ENCODE measurements at regions not wholly inside any gene's neighbourhood (a gene's known extent, or its start where the extent isn't known, plus 50 kb on each side); places are given as distances from the start of the nearest gene placed in this dataset.

GRCh38 chr16:87219287-87219909 lies 97.8 kb downstream of the C16orf95 start:
- DNase-seq: no peak

DNA sequence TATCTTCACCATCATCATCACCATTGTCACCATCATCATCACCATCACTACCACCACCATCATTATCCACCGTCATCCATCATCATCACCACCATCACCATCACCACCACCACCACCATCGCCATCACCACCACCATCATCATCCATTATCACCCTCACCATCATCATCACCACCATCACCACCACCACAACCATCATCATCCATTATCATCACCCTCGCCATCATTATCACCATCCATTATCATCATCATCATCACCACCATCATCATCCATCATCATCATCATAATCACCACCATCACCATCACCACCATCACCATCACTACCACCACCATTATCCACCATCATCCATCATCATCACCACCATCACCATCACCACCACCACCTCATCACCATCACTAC lies 95.6 kb downstream of the C16orf95 start:
- no peak for DNase-seq

DNA sequence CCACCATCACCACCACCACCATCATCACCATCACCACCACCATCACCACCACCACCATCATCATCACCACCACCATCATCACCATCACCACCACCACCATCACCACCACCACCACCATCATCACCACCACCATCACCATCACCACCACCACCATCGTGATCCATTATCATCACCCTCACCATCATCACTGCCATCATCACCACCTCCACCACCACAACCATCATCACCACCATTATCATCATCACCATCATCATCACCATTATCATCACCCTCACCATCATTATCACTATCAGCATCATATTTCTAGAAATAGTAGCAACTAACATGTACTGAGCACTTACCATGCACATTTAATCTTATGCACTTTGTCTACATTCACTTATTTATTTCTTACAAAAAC lies 94.9 kb downstream of the C16orf95 start:
- no peak for DNase-seq

- no peak for DNase-seq
Observed at GRCh38 chr16:87223656-87224248, 93.4 kb downstream of the C16orf95 start.

GRCh38 chr16:87226926-87227295 lies 90.3 kb downstream of the C16orf95 start:
- no peak for DNase-seq

- DNase-seq: no peak
Observed at GRCh38 chr16:87227296-87227951, 89.8 kb downstream of the C16orf95 start.

DNA sequence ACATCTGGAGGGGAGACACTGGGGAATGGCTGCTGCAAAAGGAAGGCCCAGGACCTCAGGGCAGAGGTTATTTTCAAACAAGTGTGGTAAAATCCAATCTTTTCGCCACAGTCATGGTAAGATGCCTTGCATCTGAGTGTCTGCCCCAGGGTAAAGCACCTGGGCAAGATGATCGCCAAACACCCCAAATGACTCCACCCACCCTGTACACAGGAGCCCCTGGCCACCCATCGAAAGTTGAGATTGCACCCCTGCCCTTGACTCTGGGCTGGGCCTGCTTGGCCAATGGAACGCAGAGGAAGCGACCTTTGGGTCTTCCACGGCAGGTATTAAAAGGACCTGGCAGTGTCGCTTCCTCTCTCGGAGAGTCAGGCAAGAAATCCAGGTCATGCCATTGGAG lies 88.8 kb downstream of the C16orf95 start:
- no peak for DNase-seq

DNA sequence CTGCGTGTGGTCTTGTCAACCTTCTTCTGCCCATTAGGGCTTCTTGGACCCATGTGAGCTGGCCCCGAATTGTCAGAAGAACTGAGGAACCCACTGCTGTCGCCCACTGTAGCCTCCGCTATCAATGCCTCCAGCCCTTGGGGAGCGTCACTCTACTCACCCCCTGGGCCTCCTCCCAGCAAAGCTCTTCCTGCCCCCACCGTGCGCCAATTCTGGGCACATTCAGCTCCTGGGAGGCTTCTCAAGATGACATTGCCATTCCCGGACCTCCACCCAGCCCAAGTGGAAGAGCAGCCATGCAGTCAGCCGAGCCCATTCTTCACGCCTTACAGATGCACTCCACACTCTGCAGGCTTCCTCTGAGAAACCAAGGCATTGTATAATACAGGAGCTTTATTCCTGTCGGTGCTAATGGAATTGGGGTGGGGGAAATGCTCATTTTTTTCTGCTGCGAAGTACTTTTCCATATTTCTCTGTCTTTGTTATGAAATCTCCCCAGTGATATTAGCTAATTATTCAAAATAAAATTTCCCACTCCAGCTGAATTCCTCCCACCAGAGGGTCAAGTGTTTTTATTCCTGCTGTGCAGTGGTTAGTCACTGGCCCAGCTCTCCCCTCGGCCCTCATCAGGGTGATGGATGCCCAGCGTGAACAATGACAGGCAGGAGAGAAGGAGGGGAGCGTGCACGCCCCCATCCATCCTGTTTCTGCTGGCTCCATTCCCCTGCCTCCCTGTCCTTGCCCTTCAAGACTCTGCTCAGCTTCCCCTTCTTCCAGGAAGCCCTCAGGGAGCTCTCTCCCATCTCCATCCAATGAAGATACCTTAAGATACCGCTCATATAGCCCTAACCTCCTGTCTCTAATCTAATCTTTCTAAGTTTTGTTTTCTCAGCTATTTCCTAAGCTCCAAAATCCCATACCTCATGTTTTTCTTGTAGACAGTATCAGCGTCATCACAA lies 87.7 kb downstream of the C16orf95 start:
- no peak for DNase-seq

DNA sequence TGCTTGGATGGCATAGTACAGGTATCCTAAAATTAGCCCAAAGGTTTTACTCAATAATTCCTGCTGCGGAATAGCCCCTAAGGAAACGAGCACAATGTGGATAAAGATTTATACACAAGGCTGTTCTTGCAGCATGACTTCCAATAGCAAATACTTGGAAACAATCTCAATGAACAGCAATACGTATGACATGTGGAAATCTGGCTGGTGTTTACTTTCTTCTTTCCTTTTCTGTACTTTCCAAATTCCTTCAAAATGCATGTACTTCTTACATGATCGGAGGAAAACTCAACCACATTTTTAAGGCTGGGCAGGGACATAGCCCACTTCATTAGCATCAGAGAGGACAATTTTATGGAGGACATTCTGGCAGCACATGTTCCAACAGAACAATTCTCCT lies 86.6 kb downstream of the C16orf95 start:
- DNase-seq: no peak

DNA sequence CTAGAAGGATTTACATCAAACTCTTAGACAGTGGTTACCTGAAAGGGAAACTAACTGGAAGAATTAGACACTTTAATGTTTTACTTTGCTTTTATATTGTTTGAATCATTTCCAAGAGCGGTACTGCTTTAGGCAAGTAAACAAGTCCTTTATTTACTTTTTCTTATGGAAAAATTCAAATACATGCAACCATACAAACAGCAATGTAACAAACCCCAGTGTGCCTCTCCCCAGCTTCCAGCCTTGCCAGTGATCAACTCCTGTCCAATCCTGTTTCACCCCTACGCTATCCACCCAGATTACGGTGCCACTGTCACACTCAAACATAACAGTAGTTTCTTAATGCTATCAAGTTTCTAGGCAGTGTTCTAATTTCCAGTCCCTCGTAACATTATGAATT lies 85.9 kb downstream of the C16orf95 start:
- DNase-seq: no peak

DNA sequence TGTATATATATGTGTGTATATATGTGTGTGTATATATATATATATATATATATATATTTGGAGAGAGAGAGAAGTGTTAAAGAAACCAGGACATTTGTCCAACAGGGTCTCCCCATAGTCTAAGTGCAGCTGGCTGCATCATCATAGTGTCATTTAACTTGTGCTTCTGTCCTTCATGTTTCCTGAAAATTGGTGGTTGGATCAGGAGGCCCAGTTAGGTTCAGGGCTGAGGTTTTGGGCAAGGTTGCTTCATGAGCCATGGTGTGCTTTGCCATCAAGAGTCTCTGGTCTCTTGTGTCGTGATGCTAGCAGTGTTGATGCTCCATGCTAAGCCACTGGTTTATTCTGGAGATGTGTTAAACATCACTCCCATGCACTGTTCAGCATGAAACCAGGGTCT lies 85.3 kb downstream of the C16orf95 start:
- no peak for DNase-seq

DNA sequence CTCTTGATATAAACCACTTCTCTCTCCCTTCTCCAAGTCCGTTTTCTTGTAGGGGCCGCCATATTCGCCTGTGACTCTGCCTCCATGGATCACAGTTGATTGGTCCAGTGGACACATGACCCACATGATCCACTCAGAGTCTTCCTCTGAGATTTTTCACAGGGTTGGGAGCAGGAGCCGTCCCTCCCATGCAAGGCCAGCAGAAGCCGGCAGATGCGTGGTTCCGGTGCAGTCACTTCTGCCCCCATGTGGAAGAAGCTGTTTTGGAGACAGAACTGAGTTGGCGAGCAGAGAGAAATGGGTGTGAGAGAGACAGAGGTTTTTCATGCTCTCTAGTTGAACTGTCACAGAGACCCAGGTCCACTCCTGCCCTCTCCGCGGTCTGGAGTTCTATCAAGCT lies 83.3 kb downstream of the C16orf95 start:
- DNase-seq: no peak

- no peak for DNase-seq
Observed at GRCh38 chr16:87234601-87235000, 82.6 kb downstream of the C16orf95 start.

- no peak for DNase-seq
Observed at GRCh38 chr16:87235810-87236515, 81.2 kb downstream of the C16orf95 start.

- no peak for DNase-seq
Observed at GRCh38 chr16:87236516-87237115, 80.6 kb downstream of the C16orf95 start.

DNA sequence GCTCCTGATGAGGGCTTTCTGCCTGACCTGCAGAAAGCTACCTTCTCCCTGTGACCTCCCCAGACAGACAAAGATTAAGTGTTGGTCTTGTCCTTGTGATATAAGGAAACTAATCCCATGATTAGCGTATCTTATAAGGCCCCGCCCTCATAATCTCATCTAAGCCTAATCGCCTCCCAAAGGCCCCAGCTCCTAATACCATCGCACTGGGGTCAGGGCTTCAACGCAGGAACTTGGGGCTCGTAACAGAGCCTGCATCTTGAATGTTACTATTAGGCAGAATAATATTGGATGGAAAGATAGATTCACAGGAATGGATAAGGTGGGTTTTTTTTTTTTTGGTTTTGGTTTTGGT lies 78.9 kb downstream of the C16orf95 start:
- no peak for DNase-seq

DNA sequence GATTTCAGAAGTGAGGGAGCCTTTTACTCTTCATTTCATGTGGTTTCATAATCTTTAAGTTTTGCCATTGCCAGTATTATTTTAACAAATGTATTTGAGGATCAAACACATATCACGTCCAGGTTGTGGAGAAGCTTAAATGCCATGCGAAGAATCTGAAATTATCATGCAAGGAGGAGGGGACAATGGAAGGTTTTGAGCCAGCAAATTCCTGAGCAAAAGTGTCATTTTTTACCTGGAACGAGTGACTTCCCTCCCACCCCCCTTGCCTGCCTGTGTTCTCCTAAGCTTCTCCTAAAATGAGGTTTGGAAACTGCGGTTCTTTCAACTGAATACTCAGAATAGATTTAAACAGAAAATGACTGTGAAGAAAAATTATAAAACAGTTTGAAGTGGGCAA lies 77.6 kb downstream of the C16orf95 start:
- no peak for DNase-seq

DNA sequence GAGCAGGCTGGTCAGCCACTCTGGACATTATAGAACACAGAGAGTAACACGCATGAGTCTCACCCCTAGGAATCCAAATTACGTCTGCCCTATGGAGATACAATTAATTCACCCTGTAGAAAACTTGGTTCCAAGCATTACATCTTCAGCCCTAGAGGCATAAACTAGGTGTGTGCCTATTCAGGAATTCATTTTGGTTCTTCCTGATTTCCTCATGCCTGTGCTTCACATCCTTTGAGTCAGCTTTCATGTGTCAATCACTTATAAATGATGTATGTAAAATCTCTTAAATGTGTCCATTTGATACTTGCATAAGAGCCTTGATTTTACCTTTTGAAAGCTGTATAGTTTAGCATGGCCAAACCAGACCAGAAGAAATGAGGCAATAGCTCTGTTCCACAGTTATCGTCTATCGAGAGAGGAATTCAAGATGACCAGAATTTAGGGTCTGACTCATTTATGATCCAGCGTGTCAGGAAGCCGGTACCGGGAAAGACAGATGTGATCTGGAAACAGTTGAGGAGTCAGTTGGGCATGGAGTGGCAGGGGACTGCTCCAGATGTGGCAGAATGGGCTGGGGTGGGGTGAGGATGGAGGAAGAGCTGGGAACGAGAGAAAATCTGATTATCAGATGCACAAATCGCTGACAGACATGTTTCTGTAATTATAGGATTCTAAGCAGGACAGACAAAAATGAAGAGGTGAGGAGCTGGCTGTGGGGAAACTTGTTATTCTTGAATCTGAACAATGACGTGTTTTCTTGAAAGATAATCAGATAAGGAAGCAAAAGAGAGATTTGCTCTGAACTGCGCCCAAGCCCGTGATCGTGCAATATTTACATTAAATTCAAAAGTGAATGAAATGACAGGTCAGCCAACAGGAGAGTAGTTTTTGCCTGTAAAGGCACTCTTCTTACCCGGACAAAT lies 76.7 kb downstream of the C16orf95 start:
- no peak for DNase-seq

GRCh38 chr16:87241137-87241771 lies 75.9 kb downstream of the C16orf95 start:
- DNase-seq: no peak

GRCh38 chr16:87243478-87243877 lies 73.7 kb downstream of the C16orf95 start:
- DNase-seq: no peak
